SW 1271 (cell line): ENCODE measurements at regions not wholly inside any gene's neighbourhood (a gene's known extent, or its start where the extent isn't known, plus 50 kb on each side); places are given as distances from the start of the nearest gene placed in this dataset.
"Not testable (repeated sequence)": the region's sequence is repeated elsewhere in the genome, so short reads cannot be mapped to it uniquely, and the experiment has no call there.

ENCODE experiments used
- DNase-seq, 2 experiments: peaks; one replicate each; lab custom pipeline; 2025; lab: John Stamatoyannopoulos, UW

DNA sequence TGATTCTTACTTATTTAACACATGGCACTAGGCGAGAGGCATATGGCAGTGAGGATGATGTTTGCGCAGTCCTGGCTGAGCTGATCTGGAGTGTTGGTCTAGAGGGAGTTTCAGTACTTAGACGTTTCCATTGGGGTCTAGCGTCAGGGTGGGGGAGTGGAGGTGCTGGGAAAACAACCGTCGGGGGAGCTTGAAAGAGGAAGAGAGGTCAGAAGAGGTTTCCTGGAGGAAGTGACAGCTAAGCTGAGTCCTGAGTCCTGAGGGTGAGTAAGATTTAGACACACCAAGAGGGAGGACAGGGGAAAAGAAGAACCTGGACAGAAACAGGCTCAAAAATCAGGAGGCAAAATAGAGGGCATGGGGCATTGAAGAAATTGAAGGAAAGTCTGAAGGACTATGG lies 81.4 kb downstream of the ALOX5AP start:
- no peak for DNase-seq

DNA sequence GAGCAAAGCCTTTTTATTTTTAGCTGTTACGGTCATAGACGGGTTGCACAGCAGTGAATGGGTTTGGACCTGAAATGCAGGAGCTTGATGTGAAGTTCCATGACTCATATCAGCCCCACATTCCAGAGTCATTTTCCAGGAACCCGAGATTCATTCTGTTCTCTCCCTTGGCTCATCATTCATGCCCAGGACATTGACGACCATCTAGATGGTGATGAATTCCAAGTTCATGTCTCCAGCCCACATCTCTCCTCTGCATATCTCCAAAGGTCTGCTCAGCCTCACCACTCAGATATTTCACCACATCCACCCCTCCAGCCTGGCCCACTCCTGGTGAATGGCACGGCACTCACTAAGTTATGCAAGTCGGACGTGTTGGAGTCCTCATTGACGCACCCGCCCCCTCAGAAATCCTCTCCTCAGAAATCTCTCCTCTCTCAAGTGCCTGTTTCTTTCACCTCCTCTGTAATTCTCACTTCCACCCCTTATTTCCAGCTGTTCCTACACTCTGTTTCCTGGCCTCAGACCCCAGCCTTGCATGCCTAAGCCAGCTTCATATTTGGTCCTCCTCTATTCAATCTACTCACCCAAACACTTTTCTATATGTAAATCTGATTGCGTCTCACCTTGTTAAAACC lies 83.1 kb downstream of the ALOX5AP start:
- no peak for DNase-seq

DNA sequence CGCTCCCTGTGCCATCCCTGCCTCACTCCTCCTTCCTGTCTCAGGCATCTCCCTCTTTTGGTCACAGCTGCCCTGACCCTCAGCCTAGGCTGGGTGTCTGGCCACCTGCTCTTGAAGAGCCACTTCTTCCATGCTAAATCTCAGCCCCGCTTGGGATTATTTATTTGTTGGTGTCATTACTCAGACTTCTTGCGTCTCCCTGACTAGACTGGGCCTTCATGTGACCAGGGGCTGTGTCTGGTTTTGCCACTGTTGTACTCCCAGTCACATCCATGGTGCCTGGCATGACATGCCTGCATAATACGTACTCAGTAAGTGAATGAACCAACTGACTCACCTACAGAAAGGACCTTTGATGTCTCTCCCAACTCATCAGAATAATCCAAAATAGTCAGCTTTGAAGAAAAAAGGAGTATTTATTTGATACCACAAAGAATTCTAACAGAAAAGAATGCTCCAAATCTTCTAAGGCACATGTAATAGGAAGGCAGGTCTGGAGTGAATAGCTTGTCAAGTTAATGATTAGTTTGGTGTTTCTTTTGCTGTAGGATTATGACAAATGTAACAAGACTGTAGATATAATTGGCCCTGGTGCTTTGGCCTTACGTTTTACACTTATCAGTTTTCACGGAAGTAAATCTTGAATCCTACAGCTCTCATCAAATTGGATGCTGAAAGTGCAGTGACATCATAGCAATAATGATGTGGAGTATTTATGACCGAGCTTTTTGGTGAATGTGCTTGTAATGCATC lies 84.0 kb downstream of the ALOX5AP start:
- no peak for DNase-seq

DNA sequence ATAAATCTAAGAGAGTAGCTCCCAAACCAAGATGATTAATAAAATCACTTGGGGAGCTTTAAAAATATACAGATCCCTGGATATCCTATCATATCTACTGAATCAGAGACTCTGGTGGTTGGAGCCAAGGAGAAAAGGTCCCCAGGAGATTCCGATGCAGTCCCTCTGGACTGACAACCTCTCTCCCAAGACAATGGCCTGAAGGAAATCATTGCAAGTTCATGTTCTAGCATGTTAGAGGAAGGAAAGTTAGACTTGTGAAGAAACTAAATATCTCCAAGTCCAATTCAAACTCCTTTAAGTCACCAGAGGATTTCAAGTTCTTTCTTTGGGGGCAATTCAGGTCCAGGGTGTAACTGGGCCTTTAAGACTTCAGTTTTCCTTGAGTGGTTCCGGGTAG lies 84.7 kb upstream of the MEDAG start:
- no peak for DNase-seq

DNA sequence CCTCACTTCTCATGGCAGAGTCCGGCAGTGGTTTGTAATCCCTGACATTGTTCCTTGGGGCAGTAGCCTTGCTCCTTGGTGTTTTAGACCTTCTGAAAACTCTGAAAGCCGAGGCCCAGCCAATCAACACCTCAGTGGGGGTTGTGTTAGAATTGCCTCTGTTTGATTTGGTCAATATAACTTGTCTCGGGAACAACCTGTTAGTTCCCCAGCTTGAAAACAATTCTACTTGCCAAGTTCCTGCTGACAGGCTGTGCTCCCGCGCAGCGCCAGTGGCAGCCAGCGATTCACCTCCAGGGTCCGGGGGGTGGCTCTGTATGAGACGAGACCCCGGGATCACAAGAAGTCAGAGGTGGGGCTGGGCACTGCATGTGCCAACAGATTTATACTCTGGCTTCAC lies 81.4 kb upstream of the MEDAG start:
- DNase-seq = no peak

DNA sequence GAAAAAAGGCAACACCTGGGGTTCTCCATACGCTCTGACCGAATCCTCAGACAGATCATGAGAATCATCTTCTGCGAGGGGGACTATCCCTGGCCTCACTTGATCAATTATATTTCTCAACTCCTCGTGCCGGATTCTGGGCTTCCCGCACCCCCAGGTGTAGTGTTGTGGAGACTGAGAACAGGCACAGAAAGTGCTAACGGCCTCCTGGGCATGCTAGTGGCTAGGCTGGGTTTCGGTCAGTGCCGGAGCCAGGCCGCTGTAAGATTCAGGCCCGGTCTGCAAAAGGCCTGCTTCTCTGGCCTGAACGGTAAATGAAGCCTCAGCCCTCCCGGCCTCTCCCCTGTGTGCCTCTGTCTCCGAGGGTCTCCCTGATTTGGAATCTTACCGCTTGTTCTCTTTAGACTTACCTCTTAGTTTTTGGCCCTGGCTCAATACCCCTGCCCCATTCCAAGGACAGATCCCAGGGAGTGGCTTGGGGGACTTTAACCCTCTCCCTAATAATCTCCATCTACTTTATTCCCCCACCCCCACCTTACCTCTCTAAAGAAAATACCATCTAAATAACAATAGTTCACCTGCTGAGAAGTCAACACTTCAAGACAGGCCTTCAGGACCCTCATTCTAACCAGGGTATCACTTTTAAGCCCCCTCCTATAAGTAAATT lies 79.0 kb upstream of the MEDAG start:
- no peak for DNase-seq

DNA sequence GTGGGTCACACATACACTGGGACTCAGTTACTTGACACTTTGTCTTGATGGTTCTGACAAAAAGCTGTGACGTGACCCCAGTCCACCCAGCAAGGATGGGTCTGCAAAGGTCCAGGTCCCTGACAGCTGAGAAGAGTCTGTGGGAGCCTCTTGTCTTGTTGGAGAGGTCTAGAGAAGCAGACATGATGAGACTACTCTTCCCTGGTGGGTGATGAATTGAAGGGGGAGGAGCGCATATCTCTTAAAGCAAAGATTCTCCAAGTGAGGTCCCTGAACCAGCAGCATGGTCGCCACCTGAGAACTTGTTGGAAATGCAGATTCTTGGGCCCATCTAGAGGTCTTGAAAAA lies 78.5 kb upstream of the MEDAG start:
- no peak for DNase-seq

DNA sequence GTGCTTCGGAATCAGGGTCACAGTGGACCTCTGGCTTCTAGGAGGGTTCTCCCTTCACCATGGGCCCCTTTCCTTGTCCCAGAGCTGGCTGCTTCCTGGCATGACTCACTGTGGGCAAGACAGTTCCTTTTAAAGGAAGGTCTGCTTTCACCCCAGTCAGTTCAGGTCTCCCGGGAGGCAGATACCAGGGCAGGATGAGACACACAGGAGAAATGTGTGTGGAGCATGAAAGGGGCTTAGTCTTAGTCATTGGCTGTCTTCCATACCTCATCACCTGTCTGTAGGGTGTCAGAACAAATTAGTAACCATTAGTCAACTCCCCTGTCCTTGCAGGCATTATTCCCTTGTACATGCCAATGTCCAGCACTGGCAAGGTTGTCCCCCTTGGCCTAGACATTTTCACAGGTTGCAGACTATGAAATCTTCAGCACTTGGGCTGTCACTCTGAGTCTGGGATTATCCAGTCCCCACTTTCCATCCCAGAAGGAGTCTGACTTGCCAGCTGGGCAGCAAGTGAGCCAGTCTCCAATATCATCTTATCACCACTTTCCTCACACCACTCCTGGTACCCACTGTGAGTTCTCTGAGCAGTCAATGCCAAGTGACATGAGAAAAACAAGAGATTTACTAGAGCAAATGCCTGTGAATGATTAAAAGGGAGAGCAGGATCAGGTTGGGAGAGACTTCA lies 76.8 kb upstream of the MEDAG start:
- peak in 1 of 2 experiments; percentile 7 for DNase-seq

DNA sequence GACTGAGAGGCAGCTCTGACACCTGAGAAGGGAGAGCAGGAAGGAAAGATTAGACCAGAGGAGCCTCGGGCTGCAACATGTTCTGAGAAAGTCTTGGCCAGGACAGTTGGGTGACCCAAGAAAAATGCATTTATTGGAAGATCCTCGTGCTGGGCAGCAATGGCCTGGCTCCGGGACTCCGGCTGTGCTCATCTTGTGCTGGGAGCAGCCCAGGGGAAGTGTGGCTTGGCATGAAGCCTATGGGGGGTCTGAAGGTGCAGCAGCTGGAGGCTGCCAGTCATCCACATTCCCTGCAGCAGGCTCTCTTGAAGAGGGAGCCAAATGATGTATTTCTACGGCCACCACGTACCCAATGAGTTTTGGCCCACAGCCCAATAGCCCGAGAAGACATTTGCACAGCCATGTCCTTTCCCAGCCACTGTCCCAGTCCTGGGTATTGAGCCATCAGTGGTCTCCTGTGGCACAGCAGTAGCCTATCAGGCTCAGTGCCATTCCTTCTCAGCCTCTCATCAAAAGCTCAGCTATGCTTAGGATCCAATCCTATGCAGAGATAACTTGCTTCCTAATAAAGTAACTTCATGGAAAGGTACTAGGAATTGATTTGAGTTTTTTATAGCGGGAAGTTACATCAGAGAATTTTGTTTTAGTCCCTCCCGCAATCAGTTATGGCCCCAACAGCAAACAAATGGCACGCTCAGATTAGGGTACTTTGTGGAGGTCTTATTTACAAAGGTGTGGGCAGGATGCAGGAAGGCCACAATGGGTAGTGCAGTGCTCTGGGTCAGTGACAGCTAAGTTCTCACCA lies 76.0 kb upstream of the MEDAG start:
- no peak for DNase-seq

DNA sequence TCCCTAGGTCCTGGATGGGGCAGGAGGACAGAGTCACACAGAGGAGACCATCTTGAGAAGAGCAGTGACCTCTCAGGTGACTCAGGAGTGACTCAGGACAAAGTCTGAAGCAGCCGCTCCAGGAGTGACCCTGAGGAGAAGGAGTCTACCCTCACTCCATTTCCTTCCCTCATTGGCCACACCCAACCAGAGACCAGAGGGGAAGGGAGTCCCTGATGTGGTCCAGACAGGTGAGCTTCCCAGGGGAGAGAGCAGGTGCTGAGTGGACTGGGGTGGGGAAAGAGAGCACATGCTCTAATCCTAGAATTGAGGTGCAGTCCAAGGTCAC lies 75.5 kb upstream of the MEDAG start:
- DNase-seq = no peak

DNA sequence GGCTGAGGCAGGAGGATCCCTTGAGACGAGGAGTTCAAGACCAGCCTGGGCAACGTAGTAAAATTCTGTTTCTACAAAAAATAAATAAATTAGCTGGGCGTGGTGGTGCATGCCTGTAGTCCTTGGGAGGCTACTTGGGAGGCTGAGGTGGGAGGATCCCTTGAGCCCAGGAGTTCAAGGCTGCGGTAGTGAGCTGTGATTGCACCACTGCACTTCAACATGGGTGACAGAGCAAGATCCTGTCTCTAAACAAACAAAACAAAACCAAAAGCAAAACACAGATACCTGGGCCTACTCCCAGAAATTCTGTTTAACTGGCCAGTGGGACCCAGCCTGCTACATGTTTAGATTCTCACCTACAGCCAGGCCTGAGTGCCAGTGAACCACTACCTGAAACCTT lies 74.6 kb upstream of the MEDAG start:
- no peak for DNase-seq

DNA sequence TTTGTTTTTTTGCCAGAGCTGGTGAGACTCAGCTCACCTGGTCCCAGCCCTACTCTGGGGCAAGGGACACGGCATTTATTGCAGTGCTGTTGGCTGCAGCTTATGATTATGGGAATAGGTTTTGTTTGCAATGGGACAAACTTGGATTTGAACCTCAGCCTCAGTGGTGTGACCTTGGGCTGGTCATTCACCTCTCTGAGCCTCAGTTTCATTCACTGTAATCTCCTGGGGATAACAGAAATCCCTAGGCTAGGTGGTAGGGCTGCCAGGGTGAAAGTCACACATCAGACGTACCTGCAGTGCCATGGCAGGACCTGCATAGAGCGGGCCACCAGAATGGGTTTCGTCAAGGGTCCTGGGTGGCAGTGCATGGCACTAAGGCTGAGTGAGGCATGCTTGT lies 73.7 kb upstream of the MEDAG start:
- no peak for DNase-seq

DNA sequence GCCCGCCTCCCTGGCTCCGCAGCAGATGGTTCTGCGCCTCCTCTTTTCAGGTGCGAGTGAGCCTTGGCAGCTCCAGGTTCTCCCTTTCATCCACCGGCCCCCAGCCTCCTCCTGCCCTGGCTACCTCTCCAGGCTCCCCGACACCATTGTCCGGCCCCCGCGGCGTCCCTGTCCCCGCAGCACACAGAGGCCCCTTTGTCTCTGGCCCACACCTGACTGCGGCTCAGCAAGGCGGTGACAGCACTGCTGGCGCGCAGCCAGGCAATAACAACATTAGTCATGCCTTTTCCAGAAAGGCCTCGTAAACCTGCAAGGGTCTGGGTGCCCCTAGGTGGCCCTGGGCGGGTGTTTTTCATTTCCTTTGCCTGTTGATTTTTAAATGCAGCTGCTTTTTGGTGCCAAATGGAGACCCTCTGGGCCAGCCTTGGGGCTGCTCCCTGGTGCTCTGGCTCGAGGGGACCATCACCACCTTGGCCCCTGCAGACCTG lies 73.2 kb upstream of the MEDAG start:
- no peak for DNase-seq

DNA sequence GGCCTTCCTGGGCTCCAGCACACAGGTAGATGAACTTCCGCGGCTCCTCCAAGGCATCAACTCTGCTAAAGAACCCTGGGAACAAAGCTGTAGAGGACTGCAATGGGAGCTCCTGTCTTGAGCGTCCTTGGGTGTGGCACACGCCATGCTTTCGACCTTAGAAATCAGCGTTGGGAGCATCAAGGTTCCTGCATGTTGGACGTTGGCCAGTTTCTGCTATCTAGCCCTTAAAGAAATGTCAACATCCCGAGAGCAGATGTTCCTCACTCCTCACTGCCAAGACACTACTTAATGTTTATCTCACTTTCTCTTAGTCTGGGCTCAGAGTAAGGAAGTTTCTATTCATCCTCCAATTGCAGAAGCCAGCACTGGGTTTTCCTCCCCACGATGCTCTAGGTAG lies 70.6 kb upstream of the MEDAG start:
- no peak for DNase-seq

DNA sequence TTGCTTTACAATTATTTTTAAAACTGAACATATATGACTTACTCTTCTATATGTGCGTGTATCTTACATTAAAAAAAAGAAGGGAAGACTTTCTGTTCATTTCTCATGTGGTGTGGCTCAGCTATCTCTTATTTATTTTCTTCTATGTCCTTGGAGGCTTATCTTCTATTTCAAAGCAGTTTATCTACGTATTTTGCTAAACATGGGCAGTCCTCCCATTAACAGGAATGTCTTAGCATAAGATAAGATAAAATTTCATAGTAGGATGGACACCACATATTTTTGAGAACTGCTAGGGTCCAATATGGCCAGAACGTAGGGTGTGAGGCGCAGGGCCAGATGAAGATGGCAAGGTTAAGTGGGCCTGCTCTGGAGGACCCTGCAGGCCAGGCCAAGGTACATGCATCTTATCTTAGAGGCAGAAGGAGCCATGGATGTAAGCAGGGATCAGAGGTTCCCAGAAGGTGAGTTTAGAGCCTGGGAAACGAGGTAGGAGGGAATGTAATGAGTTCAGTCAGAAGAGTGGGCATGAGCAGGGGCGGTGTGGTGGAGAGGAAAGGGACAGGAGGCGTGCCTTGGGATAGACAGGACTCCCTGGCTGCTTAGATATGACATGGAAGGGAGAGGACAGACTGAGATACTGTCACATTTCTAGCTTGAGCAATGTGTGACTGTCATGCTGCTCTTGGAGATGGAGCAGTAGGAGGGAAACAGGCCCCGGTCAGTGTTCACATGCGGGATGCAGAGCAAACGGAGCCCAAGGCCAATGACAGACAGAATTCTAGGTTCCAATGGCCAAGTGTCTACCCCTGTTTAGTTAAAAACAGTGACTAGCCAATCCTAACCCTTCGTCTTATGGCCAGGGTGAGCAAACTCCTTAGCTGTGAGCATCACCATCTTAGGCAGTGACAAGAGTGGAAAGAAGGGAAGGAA lies 68.6 kb upstream of the MEDAG start:
- DNase-seq = no peak

DNA sequence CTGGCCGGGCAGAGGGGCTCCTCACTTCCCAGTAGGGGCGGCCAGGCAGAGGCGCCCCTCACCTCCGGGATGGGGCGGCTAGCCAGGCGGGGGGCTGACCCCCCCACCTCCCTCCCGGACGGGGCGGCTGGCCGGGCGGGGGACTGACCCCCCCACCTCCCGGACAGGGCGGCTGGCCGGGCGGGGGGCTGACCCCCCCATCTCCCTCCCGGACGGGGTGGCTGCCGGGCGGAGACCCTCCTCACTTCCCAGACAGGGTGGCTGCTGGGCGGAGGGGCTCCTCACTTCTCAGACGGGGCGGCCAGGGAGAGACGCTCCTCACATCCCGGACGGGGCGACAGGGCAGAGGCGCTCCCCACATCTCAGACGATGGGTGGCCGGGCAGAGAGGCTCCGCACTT lies 66.4 kb upstream of the MEDAG start:
- DNase-seq = not testable (repeated sequence)

DNA sequence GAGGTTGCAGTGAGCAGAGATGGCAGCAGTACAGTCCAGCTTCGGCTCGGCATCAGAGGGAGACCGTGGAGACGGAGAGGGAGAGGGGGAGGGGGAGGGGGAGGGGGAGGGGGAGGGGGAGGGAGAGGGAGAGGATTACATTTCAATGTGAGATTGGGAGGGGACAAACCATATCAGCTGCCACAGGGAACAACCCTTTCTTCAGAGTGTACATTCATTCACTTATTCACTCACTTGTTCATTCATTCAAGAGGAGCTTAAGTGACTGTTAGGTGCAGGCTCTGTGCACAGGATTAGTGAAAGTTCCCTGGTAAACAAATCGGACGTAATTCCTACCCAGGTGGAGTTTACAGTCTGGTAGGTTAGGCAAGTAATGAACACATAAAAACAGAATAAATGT lies 65.6 kb upstream of the MEDAG start:
- no peak for DNase-seq

DNA sequence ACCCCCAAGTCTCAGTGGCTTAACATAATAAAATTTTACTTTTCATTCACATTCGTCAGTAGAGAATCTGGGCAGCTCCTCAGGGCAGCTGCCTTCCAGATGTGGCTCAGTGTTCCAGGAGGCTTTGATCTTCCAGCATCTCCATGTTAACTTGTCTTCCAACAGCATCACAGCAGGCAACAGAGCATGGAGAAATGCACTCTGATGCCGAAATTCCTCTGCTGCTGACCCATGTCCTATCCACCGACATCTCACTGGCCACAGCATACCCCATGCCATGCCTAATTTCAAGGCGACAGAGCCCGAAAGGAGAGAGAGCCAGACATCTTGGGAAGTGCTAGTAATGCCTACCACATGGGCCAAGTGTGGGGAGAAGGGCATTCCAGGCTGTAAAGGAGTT lies 64.9 kb upstream of the MEDAG start:
- no peak for DNase-seq

DNA sequence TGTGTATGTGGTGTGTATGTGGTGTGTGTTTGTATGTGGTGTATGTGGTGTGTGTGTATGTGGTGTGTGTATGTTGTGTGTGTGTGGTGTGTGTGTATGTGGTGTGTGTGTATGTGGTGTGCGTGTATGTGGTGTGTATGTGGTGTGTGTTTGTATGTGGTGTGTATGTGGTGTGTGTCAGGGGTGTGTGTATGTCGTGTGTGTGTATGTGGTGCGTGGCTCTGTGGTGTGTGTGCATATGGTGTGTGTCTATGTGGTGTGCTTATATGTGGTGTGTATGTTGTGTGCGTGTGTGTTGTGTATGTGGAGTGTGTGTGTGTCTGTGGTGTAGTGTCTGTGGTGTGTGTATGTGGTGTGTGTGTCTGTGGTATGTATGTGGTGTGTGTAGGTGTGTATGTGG lies 62.5 kb upstream of the MEDAG start:
- DNase-seq = no peak

DNA sequence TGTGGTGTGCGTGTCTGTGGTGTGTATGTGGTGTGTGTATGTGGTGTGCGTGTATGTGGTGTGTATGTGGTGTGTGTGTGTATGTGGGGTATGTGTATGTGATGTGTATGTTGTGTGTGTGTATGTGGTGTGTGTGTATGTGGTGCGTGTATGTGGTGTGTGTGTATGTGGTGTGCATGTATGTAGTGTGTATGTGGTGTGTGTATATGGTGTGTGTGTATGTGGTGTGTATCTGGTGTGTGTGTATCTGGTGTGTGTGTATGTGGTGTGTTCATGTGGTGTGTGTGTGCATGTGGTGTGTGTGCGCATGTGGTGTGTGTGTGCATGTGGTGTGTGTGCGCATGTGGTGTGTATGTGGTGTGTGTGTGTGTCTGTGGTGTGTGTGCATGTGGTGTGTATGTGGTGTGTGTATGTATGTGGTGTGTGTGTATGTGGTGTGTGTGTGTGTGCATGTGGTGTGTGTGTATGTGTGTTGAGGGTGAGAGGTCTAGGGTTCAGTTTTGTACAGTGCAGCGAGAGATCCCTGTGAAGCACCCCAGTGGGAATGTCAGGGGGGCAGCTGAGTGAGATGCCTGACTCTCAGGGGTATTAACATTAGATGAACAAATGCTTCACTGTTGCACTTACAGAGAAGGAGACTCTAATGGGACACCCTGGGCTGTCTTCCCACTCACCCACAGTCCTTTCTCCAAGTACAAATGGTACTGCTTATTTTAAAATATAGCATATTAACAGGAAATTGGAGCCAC lies 61.3 kb upstream of the MEDAG start:
- DNase-seq = no peak
